Renal cortical epithelial cell (primary cell): ENCODE measurements at regions not wholly inside any gene's neighbourhood (a gene's known extent, or its start where the extent isn't known, plus 50 kb on each side); places are given as distances from the start of the nearest gene placed in this dataset.
"Not testable (repeated sequence)": the region's sequence is repeated elsewhere in the genome, so short reads cannot be mapped to it uniquely, and the experiment has no call there.

Source experiments
- DNase-seq: peaks from one replicate; pipeline ENCODE4 v3.0.0-alpha.2; 2011; ENCODE audit warnings: low read depth

- DNase-seq = peak; percentile 55
These were observed 162.4 kb upstream of the CFAP20DC start for GRCh38 chr3:59212128-59212779.

- DNase-seq = no peak
These were observed 160.4 kb upstream of the CFAP20DC start for GRCh38 chr3:59210260-59210659.

DNA sequence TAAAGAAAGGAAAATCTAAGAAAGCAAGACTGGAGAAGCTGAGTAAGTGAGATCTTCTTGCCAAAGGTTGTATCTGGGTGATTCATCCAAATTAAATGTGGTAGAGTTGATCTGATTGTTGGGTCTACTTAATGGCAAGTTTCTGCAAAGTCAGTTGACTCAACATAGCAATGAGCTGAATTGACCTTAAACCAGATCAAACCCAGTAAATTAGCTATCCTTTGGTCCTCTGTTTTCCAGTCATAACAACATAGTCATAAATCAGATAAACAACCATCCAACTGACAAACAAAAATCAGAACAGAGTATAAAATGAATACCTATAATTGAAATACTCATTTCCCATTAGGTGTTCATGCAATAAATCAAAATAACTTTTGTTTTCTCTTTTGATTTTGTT is 142.6 kb upstream of the CFAP20DC start:
- DNase-seq = peak; percentile 83

DNA sequence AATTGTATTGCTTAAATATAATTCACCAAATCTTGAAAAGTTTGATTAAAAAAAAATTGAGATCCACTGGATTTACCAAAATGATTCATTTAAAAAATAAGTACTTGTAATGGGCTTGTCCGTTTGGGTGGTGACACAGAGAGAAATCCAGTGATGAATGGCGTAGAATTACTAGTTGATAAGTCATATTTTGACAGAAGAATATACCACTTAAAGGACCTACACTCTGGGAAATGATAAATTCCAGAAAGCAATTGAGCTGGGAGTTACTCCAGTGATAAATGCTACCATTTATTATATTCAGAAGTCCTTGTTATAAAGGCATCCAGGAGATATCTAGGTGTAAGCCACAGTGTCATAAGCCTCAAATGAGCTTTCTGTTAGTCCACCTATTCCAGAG is 141.8 kb upstream of the CFAP20DC start:
- DNase-seq = no peak

DNA sequence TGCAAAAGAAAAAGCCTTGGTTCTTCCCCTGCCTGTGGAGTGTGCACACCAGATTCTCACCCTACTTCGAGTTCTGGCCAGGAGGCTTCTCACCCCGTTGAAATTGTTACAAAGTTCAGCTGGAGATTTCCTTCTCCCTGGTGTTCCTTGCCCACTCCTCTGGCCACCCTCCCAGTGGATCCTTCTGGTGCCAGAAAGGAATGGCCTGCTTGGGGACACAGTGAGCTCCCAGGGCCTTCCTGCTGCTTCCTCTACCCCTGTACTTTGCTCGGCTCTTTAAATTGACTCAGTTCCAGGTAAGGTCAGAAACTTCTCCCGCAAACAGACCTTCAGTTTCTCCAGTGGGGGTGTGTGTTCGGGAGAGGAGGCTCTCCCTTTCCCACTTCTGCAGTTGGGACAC is 140.1 kb upstream of the CFAP20DC start:
- DNase-seq = no peak

GRCh38 chr3:59189526-59189925 is 139.7 kb upstream of the CFAP20DC start:
- peak; percentile 27 for DNase-seq

DNA sequence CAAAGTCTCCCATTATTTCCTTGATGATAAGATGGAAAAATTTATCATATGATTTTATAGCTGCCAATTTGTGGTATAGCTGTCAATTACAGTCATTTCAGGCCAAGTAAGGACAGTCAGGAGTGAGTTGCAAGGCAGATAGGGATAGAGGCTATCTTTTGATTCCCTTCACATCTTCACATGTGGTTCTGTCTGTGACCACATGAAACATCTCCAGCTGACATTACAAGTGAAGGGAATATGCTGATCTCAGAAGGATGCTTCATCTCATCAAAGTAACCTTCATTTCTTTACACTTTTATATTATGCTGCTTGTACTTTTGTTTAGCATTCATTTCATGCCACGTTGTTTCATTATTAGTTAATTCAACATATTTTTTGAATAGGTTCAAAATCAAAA is 136.9 kb upstream of the CFAP20DC start:
- no peak for DNase-seq

- peak; percentile 28 for DNase-seq
These were observed 136.0 kb upstream of the CFAP20DC start for GRCh38 chr3:59185591-59186369.

- no peak for DNase-seq
These were observed 130.2 kb upstream of the CFAP20DC start for GRCh38 chr3:59180006-59180405.

- DNase-seq = no peak
These were observed 128.9 kb upstream of the CFAP20DC start for GRCh38 chr3:59178698-59179097.

- DNase-seq = no peak
These were observed 121.7 kb upstream of the CFAP20DC start for GRCh38 chr3:59171491-59171890.

DNA sequence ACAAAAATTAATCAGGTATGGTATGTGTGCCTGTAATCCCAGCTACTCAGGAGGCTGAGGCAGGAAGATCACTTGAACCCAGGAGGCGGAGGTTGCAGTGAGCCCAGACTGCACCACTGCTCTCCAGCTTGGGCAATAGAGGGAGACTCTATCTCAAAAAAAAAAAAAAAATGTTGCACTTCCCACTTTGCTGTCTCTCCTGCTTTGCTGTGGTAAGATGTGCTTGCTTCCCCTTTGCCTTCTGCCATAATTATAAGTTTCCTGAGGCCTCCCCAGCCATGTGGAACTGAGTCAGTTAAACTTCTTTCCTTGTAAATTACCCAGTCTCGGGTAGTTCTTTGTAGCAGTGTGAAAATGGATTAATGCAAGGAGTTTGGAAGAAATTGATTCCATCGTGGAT is 120.3 kb upstream of the CFAP20DC start:
- DNase-seq = not testable (repeated sequence)

- no peak for DNase-seq
These were observed 117.9 kb upstream of the CFAP20DC start for GRCh38 chr3:59167756-59168155.

DNA sequence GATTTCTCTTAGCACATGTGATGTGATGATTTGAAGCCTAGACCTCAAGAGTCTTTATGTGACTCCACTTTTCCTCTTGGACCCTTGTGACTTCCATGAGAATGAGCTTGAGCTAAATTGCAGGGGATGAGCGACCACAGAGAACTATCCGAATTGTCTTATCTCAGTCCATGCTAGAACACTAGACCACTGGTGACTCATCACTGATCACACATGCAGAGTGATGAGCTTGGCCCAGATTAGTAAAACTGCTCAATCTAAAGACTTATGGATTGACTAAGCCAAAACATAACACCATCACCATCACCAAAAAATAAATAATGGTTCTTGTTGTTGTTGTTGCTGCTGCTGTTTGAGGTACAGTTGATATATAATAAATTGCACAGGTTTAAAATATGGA is 114.1 kb upstream of the CFAP20DC start:
- DNase-seq = no peak

DNA sequence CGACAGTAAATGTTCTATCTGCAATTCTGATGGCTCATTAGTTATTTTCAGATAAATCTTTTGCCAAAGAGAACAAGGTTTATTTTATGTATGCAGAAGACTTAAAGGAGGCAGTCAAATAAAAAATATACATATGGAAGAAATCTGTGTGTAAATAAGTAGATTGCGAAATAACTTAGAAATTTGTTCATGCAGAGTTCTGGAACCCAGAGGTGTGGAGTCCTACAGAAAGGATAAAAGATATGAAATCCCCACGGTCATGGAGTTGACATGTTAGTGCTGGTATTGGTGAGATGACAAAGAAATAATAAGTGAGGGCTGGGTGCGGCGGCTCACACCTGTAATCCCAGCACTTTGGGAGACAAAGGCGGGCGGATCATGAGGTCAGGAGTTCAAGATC is 111.2 kb upstream of the CFAP20DC start:
- no peak for DNase-seq

DNA sequence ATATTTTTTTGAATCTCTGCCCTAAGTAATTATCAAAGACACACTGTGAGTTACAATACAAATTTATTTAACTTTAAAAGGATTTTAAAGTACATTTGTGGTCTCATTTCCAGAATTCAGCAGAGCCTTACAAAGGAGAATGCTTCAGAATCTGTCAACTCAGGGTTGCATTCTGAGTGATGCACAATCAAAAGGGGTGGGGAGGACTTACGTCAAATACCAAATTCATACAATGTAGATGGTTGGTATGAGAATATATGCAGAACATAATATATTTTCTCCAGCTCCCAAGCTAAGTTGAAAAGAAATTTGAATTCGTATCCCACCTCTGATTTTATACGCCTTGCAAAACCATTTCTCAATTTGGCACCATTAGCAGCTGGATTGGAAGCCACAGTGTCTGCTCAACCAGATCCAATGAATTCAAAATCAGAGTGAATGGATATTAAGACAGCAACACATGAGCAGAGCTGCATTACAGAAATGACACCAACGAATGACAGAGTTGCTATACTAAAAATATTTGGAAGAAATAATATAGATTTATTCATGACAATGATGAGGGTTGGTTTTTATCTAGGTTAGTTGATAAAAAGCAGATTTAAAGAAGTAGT is 110.4 kb upstream of the CFAP20DC start:
- no peak for DNase-seq

- DNase-seq = no peak
These were observed 103.8 kb upstream of the CFAP20DC start for GRCh38 chr3:59153648-59154047.

DNA sequence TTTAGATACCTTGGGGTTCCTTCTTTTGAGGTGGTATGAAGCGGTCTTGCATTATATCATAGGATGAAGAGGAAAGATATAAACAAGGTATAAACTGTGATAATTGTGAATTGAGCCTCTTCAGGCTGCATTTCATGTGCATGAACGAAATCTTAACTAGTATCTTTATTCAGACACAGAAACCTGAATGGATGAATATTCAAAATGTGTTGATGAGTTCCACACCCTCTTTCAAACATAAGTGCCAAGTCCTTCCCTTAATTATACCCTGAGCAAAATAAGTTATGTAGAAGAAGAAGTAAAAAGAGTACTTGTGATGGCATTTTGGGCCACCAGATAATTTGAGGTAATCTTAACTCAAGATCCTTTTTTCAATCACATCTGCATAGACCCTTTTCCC is 103.1 kb upstream of the CFAP20DC start:
- DNase-seq = no peak

DNA sequence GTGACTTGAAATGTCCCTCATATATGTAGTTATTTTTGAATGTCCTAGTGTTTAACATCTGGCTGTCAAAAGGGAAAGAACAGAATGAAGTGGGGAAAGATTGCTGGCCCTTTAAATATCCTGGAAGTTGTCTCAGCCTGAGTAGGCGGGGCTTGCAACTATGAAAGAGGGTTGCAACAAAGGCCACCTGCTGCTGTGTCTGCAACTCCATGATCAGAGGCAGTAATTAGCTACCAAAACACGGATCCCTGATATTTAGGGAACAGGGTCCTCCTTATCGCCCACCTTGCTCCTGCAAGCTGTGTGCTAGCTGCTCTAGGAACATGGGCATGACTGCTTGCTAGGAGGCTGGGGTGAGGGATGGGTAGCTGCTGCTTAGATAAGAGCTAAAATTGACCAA is 100.2 kb upstream of the CFAP20DC start:
- no peak for DNase-seq

DNA sequence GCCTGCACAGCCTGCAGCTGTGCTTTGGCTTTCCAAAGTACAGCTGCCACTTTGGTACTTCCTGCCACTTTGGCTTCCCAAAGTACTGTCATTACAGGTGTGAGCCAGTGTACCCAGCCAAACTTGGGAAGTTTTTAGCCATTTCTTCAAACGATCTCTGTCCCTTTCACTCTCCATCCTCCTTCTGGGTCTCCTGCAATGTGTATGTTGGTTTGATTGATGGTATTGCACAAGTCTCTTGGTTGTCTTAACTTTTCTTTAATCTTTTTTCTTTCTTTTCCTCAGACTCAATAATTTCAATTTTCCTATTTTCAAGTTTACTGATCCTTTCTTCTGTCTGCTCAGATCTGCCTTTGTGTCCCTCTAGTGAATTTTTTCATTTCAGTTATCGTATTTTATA is 99.3 kb upstream of the CFAP20DC start:
- no peak for DNase-seq

GRCh38 chr3:59143447-59143846 is 93.6 kb upstream of the CFAP20DC start:
- DNase-seq = peak; percentile 3

DNA sequence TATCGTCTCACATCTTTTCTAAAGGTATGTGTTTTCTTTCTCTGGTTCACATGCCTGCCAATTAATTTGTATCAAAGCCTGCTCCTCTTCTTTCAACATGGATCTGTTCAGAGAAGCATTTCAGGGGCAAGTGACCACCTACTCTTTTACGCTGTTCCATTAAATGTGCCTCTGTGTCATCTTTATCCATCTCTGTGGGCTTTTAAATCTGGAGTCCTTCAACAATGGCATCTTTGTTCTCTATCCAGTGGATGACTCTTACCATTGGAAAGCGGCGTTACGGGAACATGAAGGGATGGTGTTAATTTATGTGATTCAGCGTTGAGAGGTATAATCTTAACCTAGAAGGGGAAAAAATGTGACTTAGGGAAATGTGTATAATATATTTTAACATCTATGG is 92.7 kb upstream of the CFAP20DC start:
- no peak for DNase-seq

- no peak for DNase-seq
These were observed 89.1 kb upstream of the CFAP20DC start for GRCh38 chr3:59138966-59139365.
